ENCODE measurements at regions not wholly inside any gene's neighbourhood (a gene's known extent, or its start where the extent isn't known, plus 50 kb on each side); places are given as distances from the start of the nearest gene placed in this dataset.

GRCh38 chr1:73556270-73556669, 641.7 kb downstream of the LRRIQ3 start:
- H3K4me3 ChIP-seq (replicated peaks in 1 of 3; ENCODE audit: low read depth in 2 of 3, low read length in 3 of 3): no peak overlapping the region
- Mint-ChIP-seq H3K9me3 (peaks cover 11 to 22% (median 14%) of the 10 kb centered on the region in 7 donors), H3K4me1 (no peaks in the 10 kb centered on the region), H3K4me3 (no peak overlapping the region), H3K36me3 (no peaks in the 10 kb centered on the region), H3K27me3 (ENCODE audit: low read depth in 3 of 3) (no peaks in the 10 kb centered on the region), H3K27ac (no peak overlapping the region)
- H3K79me2 ChIP-seq (ENCODE audit: insufficient read depth, low read length): no peaks in the 10 kb centered on the region
- no peaks in the 10 kb centered on the region for H3K4me1 ChIP-seq (ENCODE audit: control insufficient read depth in 1 of 2, insufficient read depth in 2 of 2, low read length in 2 of 2)
- H4K20me1 ChIP-seq (ENCODE audit: insufficient read depth, low read length): no peaks in the 10 kb centered on the region
- H2AFZ ChIP-seq (ENCODE audit: insufficient read depth, low read depth, low read length, poor library complexity, severe bottlenecking): no peak overlapping the region
- no peaks in the 10 kb centered on the region for H3K36me3 ChIP-seq (replicated peaks in 1 of 2; ENCODE audit: control insufficient read depth in 1 of 2, insufficient read depth in 2 of 2, low read length in 2 of 2)
- H3K27ac ChIP-seq (ENCODE audit: low read depth in 1 of 2, low read length in 2 of 2): no peak overlapping the region
- no peak overlapping the region for H3K4me2 ChIP-seq (replicated peaks; ENCODE audit: extremely low read depth, low read length, poor library complexity, severe bottlenecking)
- H3K27me3 ChIP-seq (ENCODE audit: control insufficient read depth in 2 of 2, insufficient read depth in 2 of 2, low read length in 2 of 2): no peaks in the 10 kb centered on the region
- no peak for DNase-seq
- intact Hi-C loops (cut with micrococcal nuclease): no loop called here
- TF ChIP-seq CTCF (IDR thresholded peaks at IDR 0.05): no peak
- no peak overlapping the region for H3K9ac ChIP-seq (ENCODE audit: insufficient read depth, low read length, poor library complexity, severe bottlenecking)
- H3K9me3 ChIP-seq (replicated peaks in 1 of 2; ENCODE audit: control insufficient read depth in 1 of 2, insufficient read depth in 1 of 2, low read length in 2 of 2): peaks cover 9 to 12% of the 10 kb centered on the region in 2 donors

GRCh38 chr1:73537400-73537799, 660.6 kb downstream of the LRRIQ3 start:
- H3K9ac ChIP-seq (ENCODE audit: insufficient read depth, low read length, poor library complexity, severe bottlenecking): no peak overlapping the region
- peaks cover 12 to 19% of the 10 kb centered on the region in 2 donors for H3K9me3 ChIP-seq (replicated peaks in 1 of 2; ENCODE audit: control insufficient read depth in 1 of 2, insufficient read depth in 1 of 2, low read length in 2 of 2)
- Mint-ChIP-seq H3K9me3 (peaks cover 7 to 37% (median 19%) of the 10 kb centered on the region in 7 donors), H3K27ac (no peak overlapping the region), H3K4me1 (no peaks in the 10 kb centered on the region), H3K27me3 (ENCODE audit: low read depth in 3 of 3) (no peaks in the 10 kb centered on the region), H3K4me3 (no peak overlapping the region), H3K36me3 (no peaks in the 10 kb centered on the region)
- no peak for TF ChIP-seq CTCF (IDR thresholded peaks at IDR 0.05)
- no peak overlapping the region for H2AFZ ChIP-seq (ENCODE audit: insufficient read depth, low read depth, low read length, poor library complexity, severe bottlenecking)
- H3K27me3 ChIP-seq (ENCODE audit: control insufficient read depth in 2 of 2, insufficient read depth in 2 of 2, low read length in 2 of 2): no peaks in the 10 kb centered on the region
- H3K79me2 ChIP-seq (ENCODE audit: insufficient read depth, low read length): no peaks in the 10 kb centered on the region
- H3K4me3 ChIP-seq (replicated peaks in 1 of 3; ENCODE audit: low read depth in 2 of 3, low read length in 3 of 3): no peak overlapping the region
- H3K36me3 ChIP-seq (replicated peaks in 1 of 2; ENCODE audit: control insufficient read depth in 1 of 2, insufficient read depth in 2 of 2, low read length in 2 of 2): no peaks in the 10 kb centered on the region
- H3K4me2 ChIP-seq (replicated peaks; ENCODE audit: extremely low read depth, low read length, poor library complexity, severe bottlenecking): no peak overlapping the region
- no peak for DNase-seq
- 100% methylated on average over 1 of the region's 1 CpG for WGBS (ENCODE audit: insufficient coverage)
- H4K20me1 ChIP-seq (ENCODE audit: insufficient read depth, low read length): no peaks in the 10 kb centered on the region
- intact Hi-C loops (cut with micrococcal nuclease): no loop called here
- no peaks in the 10 kb centered on the region for H3K4me1 ChIP-seq (ENCODE audit: control insufficient read depth in 1 of 2, insufficient read depth in 2 of 2, low read length in 2 of 2)
- no peak overlapping the region for H3K27ac ChIP-seq (ENCODE audit: low read depth in 1 of 2, low read length in 2 of 2)
